Natural killer cell (primary cell): ENCODE measurements at regions not wholly inside any gene's neighbourhood (a gene's known extent, or its start where the extent isn't known, plus 50 kb on each side); places are given as distances from the start of the nearest gene placed in this dataset.

Experiments used
- ATAC-seq, 3 donors: fragments of 150-1000 bp in 2 of 3; fragments of 200-7000 bp in 1 of 3; cut with Tn5 transposase; 1 replicate in 1 of 3; 2 replicates in 2 of 3; pipeline ENCODE4 v1.10.0; 2021; ENCODE audit warnings: mild to moderate bottlenecking in 2 of 3, moderate library complexity in 2 of 3
- DNase-seq, 2 donors: peaks; one replicate each; pipeline versions ENCODE4 v3.0.0 to v3.0.0-alpha.2; 2013 to 2021; ENCODE audit warnings: mixed read lengths in 1 of 2
- H3K27ac ChIP-seq: one replicate; pipeline ENCODE4 v1.5.1; 2013; ENCODE audit warnings: mild to moderate bottlenecking, low read length
- H3K27me3 ChIP-seq: one replicate; pipeline ENCODE4 v1.6.1; 2013; ENCODE audit warnings: low read length; ENCODE audit not compliant: control insufficient read depth, insufficient read depth
- H3K36me3 ChIP-seq: one replicate; pipeline ENCODE4 v1.6.1; 2013; ENCODE audit warnings: low read length; ENCODE audit not compliant: control insufficient read depth, insufficient read depth
- H3K4me1 ChIP-seq: one replicate; pipeline ENCODE4 v1.6.1; 2013; ENCODE audit warnings: low read length; ENCODE audit not compliant: control insufficient read depth, insufficient read depth
- H3K4me3 ChIP-seq: one replicate; pipeline ENCODE4 v1.5.1; 2013; ENCODE audit warnings: low read length
- H3K9me3 ChIP-seq: one replicate; pipeline ENCODE4 v1.6.1; 2013; ENCODE audit warnings: low read length; ENCODE audit not compliant: control insufficient read depth, insufficient read depth
- H3K27ac Mint-ChIP-seq, 2 donors: one replicate each; pipeline ENCODE4 v1.8.0; 2022; ENCODE audit warnings: mild to moderate bottlenecking in 2 of 2, mixed read lengths in 2 of 2, moderate library complexity in 1 of 2
- H3K27me3 Mint-ChIP-seq, 2 donors: one replicate each; pipeline ENCODE4 v1.8.0; 2022; ENCODE audit warnings: low read depth in 2 of 2, mixed read lengths in 2 of 2
- H3K36me3 Mint-ChIP-seq: one replicate; pipeline ENCODE4 v1.8.0; 2022; ENCODE audit warnings: mixed read lengths
- H3K4me1 Mint-ChIP-seq, 2 donors: one replicate each; pipeline ENCODE4 v1.8.0; 2022; ENCODE audit warnings: mixed read lengths in 2 of 2
- H3K4me3 Mint-ChIP-seq: one replicate; pipeline ENCODE4 v1.8.0; 2022; ENCODE audit warnings: mild to moderate bottlenecking, moderate library complexity, mixed read lengths
- H3K9me3 Mint-ChIP-seq, 2 donors: one replicate each; pipeline ENCODE4 v1.8.0; 2022; ENCODE audit warnings: mixed read lengths in 2 of 2
- CTCF ChIP-seq: fragments of 200-600 bp; IDR thresholded peaks from one replicate; pipeline ENCODE4 v1.8.0; 2022; ENCODE audit warnings: antibody characterized with exemption
- whole genome bisulfite sequencing: methylation state at CpG from one replicate; pipeline ENCODE4 v1.1.7; 2013; ENCODE audit warnings: missing lambda C conversion rate; ENCODE audit not compliant: insufficient coverage; 5-methylcytosine and 5-hydroxymethylcytosine counted together
- intact Hi-C: fragments of 100-400 bp; cut with micrococcal nuclease; formaldehyde crosslinking; loops from one replicate; pipeline ENCODE4 v1.14.2; 2022

GRCh38 chr11:8834379-8834778, 76.6 kb upstream of the AKIP1 start:
- 82% methylated on average over 4 of the region's 5 CpGs for WGBS
- Histone ChIP-seq H3K27me3 (peaks cover 2% of the 10 kb centered on the region), H3K9me3 (no peaks in the 10 kb centered on the region), H3K36me3 (no peaks in the 10 kb centered on the region), H3K4me1 (peaks cover 3% of the 10 kb centered on the region), H3K27ac (no peak overlapping the region), H3K4me3 (no peak overlapping the region)
- Mint-ChIP-seq H3K27me3 (peaks cover 4 to 10% of the 10 kb centered on the region in 2 donors), H3K4me1 (no peaks in the 10 kb centered on the region), H3K36me3 (no peaks in the 10 kb centered on the region), H3K9me3 (no peaks in the 10 kb centered on the region), H3K27ac (no peak overlapping the region), H3K4me3 (no peak overlapping the region)
- no peak for ATAC-seq
- intact Hi-C loops: no loop called here
- no peak for DNase-seq
- TF ChIP-seq CTCF: no peak

- H3K4me3 Mint-ChIP-seq: no peak overlapping the region
- no peaks in the 10 kb centered on the region for H3K9me3 Mint-ChIP-seq
- DNase-seq (no peak), ATAC-seq (no peak)
- H3K4me3 ChIP-seq: no peak overlapping the region
- intact Hi-C loops: no loop called here
- WGBS: 73% methylated on average over 7 of the region's 7 CpGs
- no peaks in the 10 kb centered on the region for H3K9me3 ChIP-seq
- no peaks in the 10 kb centered on the region for H3K36me3 Mint-ChIP-seq
- H3K27me3 Mint-ChIP-seq: peaks cover 7 to 19% of the 10 kb centered on the region in 2 donors
- H3K27me3 ChIP-seq: peaks cover 2% of the 10 kb centered on the region
- TF ChIP-seq CTCF: no peak
- H3K4me1 Mint-ChIP-seq: no peaks in the 10 kb centered on the region
- H3K36me3 ChIP-seq: no peaks in the 10 kb centered on the region
- no peak overlapping the region for H3K27ac ChIP-seq
- H3K4me1 ChIP-seq: no peaks in the 10 kb centered on the region
- no peak overlapping the region for H3K27ac Mint-ChIP-seq
Measured at GRCh38 chr11:8838248-8838647, 72.7 kb upstream of the AKIP1 start.

GRCh38 chr11:8839306-8839956, 71.6 kb upstream of the AKIP1 start:
- H3K27ac Mint-ChIP-seq: no peak overlapping the region
- intact Hi-C loops: no loop called here
- Histone ChIP-seq H3K36me3 (no peaks in the 10 kb centered on the region), H3K27me3 (peaks cover 2% of the 10 kb centered on the region), H3K27ac (no peak overlapping the region), H3K9me3 (no peaks in the 10 kb centered on the region), H3K4me3 (no peak overlapping the region), H3K4me1 (no peaks in the 10 kb centered on the region)
- 0% methylated on average over 1 of the region's 1 CpG for WGBS
- no peak for TF ChIP-seq CTCF
- ATAC-seq (no peak), DNase-seq (no peak)
- no peaks in the 10 kb centered on the region for H3K4me1 Mint-ChIP-seq
- H3K27me3 Mint-ChIP-seq: peaks cover 10 to 19% of the 10 kb centered on the region in 2 donors
- H3K36me3 Mint-ChIP-seq: no peaks in the 10 kb centered on the region
- H3K4me3 Mint-ChIP-seq: no peak overlapping the region
- no peaks in the 10 kb centered on the region for H3K9me3 Mint-ChIP-seq
